Activated naive CD4-positive, alpha-beta T cell treated with anti-CD3 and anti-CD28 coated beads, Interleukin-2, amount 50 U/mL, for 72 hours (primary cell): ENCODE measurements at regions not wholly inside any gene's neighbourhood (a gene's known extent, or its start where the extent isn't known, plus 50 kb on each side); places are given as distances from the start of the nearest gene placed in this dataset.
"Not testable (repeated sequence)": the region's sequence is repeated elsewhere in the genome, so short reads cannot be mapped to it uniquely, and the experiment has no call there.

Experiments
- ATAC-seq, 2 donors: fragments of 150-1000 bp; cut with Tn5 transposase; 2 replicates each; pipeline ENCODE4 v1.10.0; 2021; ENCODE audit warnings: mild to moderate bottlenecking in 2 of 2, moderate library complexity in 2 of 2
- DNase-seq, 2 donors: peaks; one replicate each; pipeline ENCODE4 v3.0.0; 2021 to 2022; ENCODE audit warnings: low spot score in 2 of 2
- H3K27ac Mint-ChIP-seq, 2 donors: one replicate each; pipeline ENCODE4 v1.8.0; 2022; ENCODE audit warnings: mild to moderate bottlenecking in 2 of 2, mixed read lengths in 2 of 2
- H3K36me3 Mint-ChIP-seq, 2 donors: one replicate each; pipeline ENCODE4 v1.8.0; 2022; ENCODE audit warnings: mixed read lengths in 2 of 2
- H3K9me3 Mint-ChIP-seq, 2 donors: one replicate each; pipeline ENCODE4 v1.8.0; 2022; ENCODE audit warnings: mixed read lengths in 2 of 2

GRCh38 chr13:111584870-111585269 lies 264.4 kb downstream of the TEX29 start:
- ATAC-seq (no peak), DNase-seq (no peak)
- Mint-ChIP-seq H3K36me3 (peaks cover 0 to 4% of the 10 kb centered on the region in 2 donors), H3K27ac (no peak overlapping the region), H3K9me3 (peaks cover 3 to 6% of the 10 kb centered on the region in 2 donors)

GRCh38 chr13:111586291-111586690 lies 265.8 kb downstream of the TEX29 start:
- H3K9me3 Mint-ChIP-seq: peaks cover 8 to 11% of the 10 kb centered on the region in 2 donors
- DNase-seq (no peak), ATAC-seq (no peak)
- H3K36me3 Mint-ChIP-seq: peaks cover 0 to 4% of the 10 kb centered on the region in 2 donors
- no peak overlapping the region for H3K27ac Mint-ChIP-seq

- H3K9me3 Mint-ChIP-seq: peaks cover 5 to 11% of the 10 kb centered on the region in 2 donors
- no peak for DNase-seq
Measured at GRCh38 chr13:111587249-111587648, 266.8 kb downstream of the TEX29 start.

GRCh38 chr13:111589321-111589720 lies 268.9 kb downstream of the TEX29 start:
- peaks cover 5 to 11% of the 10 kb centered on the region in 2 donors for H3K9me3 Mint-ChIP-seq
- H3K36me3 Mint-ChIP-seq: peaks cover 0 to 4% of the 10 kb centered on the region in 2 donors
- no peak for ATAC-seq
- no peak for DNase-seq
- no peak overlapping the region for H3K27ac Mint-ChIP-seq

More at GRCh38 chr13:111587249-111587648, 266.8 kb downstream of the TEX29 start:
- H3K36me3 Mint-ChIP-seq: peaks cover 0 to 4% of the 10 kb centered on the region in 2 donors
- H3K27ac Mint-ChIP-seq: no peak overlapping the region
- no peak for ATAC-seq

- DNase-seq (no peak), ATAC-seq (no peak)
- H3K9me3 Mint-ChIP-seq: peaks cover 5 to 11% of the 10 kb centered on the region in 2 donors
- no peak overlapping the region for H3K27ac Mint-ChIP-seq
- peaks cover 0 to 4% of the 10 kb centered on the region in 2 donors for H3K36me3 Mint-ChIP-seq
Measured at GRCh38 chr13:111589992-111590391, 269.6 kb downstream of the TEX29 start.

GRCh38 chr13:111590796-111591195 lies 270.4 kb downstream of the TEX29 start:
- ATAC-seq: no peak
- Mint-ChIP-seq H3K9me3 (peaks cover 5 to 11% of the 10 kb centered on the region in 2 donors), H3K36me3 (peaks cover 0 to 4% of the 10 kb centered on the region in 2 donors), H3K27ac (peak overlapping the region in 1 of 2 donors; percentile 69)
- DNase-seq: no peak

- peaks cover 5 to 11% of the 10 kb centered on the region in 2 donors for H3K9me3 Mint-ChIP-seq
- DNase-seq, ATAC-seq, H3K27ac Mint-ChIP-seq, H3K36me3 Mint-ChIP-seq: not testable (repeated sequence)
Measured at GRCh38 chr13:111593490-111593889, 273.0 kb downstream of the TEX29 start.

GRCh38 chr13:111594606-111595005 lies 274.2 kb downstream of the TEX29 start:
- Mint-ChIP-seq H3K36me3 (no peaks in the 10 kb centered on the region), H3K9me3 (peaks cover 4 to 10% of the 10 kb centered on the region in 2 donors), H3K27ac (no peak overlapping the region)
- no peak for ATAC-seq
- no peak for DNase-seq

GRCh38 chr13:111595276-111595675 lies 274.8 kb downstream of the TEX29 start:
- H3K36me3 Mint-ChIP-seq: no peaks in the 10 kb centered on the region

GRCh38 chr13:111595791-111596190 lies 275.3 kb downstream of the TEX29 start:
- Mint-ChIP-seq H3K9me3 (peaks cover 0 to 3% of the 10 kb centered on the region in 2 donors), H3K27ac (no peak overlapping the region), H3K36me3 (no peaks in the 10 kb centered on the region)
- ATAC-seq (no peak), DNase-seq (no peak)

More at GRCh38 chr13:111595276-111595675, 274.8 kb downstream of the TEX29 start:
- Mint-ChIP-seq H3K9me3 (peaks cover 0 to 3% of the 10 kb centered on the region in 2 donors), H3K27ac (no peak overlapping the region)
- DNase-seq: no peak
- no peak for ATAC-seq

- Mint-ChIP-seq H3K27ac (no peak overlapping the region), H3K36me3 (no peaks in the 10 kb centered on the region), H3K9me3 (no peaks in the 10 kb centered on the region)
- DNase-seq (no peak), ATAC-seq (no peak)
Measured at GRCh38 chr13:111597191-111597611, 276.8 kb downstream of the TEX29 start.

- DNase-seq: no peak
- no peaks in the 10 kb centered on the region for H3K9me3 Mint-ChIP-seq
- H3K27ac Mint-ChIP-seq: no peak overlapping the region
- ATAC-seq: no peak
- no peaks in the 10 kb centered on the region for H3K36me3 Mint-ChIP-seq
Measured at GRCh38 chr13:111597618-111598017, 277.2 kb downstream of the TEX29 start.

- no peaks in the 10 kb centered on the region for H3K9me3 Mint-ChIP-seq
- H3K27ac Mint-ChIP-seq: no peak overlapping the region
- no peaks in the 10 kb centered on the region for H3K36me3 Mint-ChIP-seq
- ATAC-seq: no peak
- no peak for DNase-seq
Measured at GRCh38 chr13:111598747-111599146, 278.3 kb downstream of the TEX29 start.

- DNase-seq (no peak), ATAC-seq (no peak)
Measured at GRCh38 chr13:111599791-111600190, 279.3 kb downstream of the TEX29 start.

GRCh38 chr13:111602874-111603273 lies 282.4 kb downstream of the TEX29 start:
- DNase-seq: no peak
- ATAC-seq: no peak
- Mint-ChIP-seq H3K27ac (no peak overlapping the region), H3K36me3 (no peaks in the 10 kb centered on the region), H3K9me3 (no peaks in the 10 kb centered on the region)

More at GRCh38 chr13:111599791-111600190, 279.3 kb downstream of the TEX29 start:
- H3K27ac Mint-ChIP-seq: no peak overlapping the region
- H3K9me3 Mint-ChIP-seq: no peaks in the 10 kb centered on the region
- no peaks in the 10 kb centered on the region for H3K36me3 Mint-ChIP-seq

- Mint-ChIP-seq H3K36me3 (no peaks in the 10 kb centered on the region), H3K27ac (no peak overlapping the region), H3K9me3 (no peaks in the 10 kb centered on the region)
- no peak for DNase-seq
- no peak for ATAC-seq
Measured at GRCh38 chr13:111604097-111604496, 283.7 kb downstream of the TEX29 start.

- Mint-ChIP-seq H3K9me3 (no peaks in the 10 kb centered on the region), H3K36me3 (no peaks in the 10 kb centered on the region), H3K27ac (no peak overlapping the region)
- ATAC-seq: no peak
- no peak for DNase-seq
Measured at GRCh38 chr13:111608556-111608955, 288.1 kb downstream of the TEX29 start.

GRCh38 chr13:111609631-111610030 lies 289.2 kb downstream of the TEX29 start:
- no peaks in the 10 kb centered on the region for H3K36me3 Mint-ChIP-seq
- ATAC-seq: no peak
- H3K9me3 Mint-ChIP-seq: no peaks in the 10 kb centered on the region
- H3K27ac Mint-ChIP-seq: no peak overlapping the region
- DNase-seq: no peak
